Left kidney (tissue), 1 donor: ENCODE measurements at regions not wholly inside any gene's neighbourhood (a gene's known extent, or its start where the extent isn't known, plus 50 kb on each side); places are given as distances from the start of the nearest gene placed in this dataset.
"Not testable (repeated sequence)": the region's sequence is repeated elsewhere in the genome, so short reads cannot be mapped to it uniquely, and the experiment has no call there.

Source experiments
- DNase-seq: peaks from one replicate; pipeline ENCODE4 v3.0.0-alpha.2; 2013

DNA sequence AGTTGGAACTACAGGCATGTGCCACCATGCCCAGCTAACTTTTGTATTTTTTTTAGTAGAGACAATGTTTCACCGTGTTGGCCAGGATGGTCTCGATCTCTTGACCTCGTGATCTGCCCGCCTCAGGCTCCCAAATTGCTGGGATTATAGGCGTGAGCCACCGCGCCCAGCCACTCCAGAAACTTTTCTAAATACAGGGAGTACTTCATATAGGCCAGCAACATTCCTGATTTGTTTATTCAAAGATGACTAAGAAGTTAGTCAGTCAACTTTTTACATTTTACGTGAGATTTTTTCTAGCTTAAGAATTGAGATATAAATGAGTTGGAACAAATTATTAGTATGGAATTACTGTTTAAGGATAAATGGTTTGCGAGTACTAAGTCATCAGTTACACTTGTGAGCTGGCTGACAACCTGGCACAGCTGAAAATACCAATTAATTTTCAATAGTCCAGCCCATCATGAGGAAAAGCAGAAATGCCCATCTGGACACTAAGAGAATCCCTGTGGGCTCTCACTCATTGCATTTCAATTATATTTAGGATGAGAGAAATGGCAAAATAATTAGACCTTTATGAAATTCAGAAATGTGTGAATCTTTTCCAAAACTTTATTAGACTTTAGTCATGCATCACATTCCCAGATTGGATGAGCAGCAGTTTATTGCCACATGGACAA lies 430.8 kb upstream of the SPATA31A3 start:
- DNase-seq = not testable (repeated sequence)

DNA sequence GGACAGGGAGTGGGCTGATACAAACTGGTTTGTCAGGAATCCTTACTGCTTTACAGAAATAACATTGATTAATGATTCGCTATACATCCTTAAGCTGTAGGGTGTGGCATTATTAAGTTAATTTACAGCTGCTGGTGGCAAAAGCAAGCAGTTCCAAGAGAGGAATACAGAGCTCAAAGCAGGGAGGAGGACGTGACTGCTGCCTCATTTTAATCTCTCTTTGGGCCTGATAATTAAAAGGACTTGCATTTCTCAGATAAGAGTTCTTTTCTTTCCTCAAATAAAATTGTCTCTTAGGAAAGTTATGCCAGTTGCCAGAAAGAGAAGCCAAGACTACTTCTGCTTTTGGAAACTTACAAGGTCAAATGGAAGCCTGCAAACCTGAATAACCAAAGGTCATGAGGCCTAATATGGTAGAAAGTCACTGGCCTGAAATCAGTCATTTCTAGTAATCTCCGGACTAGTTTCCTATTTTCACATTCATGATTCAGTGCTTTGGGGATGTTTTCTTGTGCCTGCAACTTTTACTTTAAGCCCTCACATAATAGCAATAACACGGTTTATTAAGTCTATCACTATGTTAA lies 426.2 kb upstream of the SPATA31A3 start:
- not testable (repeated sequence) for DNase-seq

GRCh38 chr9:67417341-67417983 lies 425.1 kb upstream of the SPATA31A3 start:
- not testable (repeated sequence) for DNase-seq

GRCh38 chr9:67416639-67417038 lies 424.3 kb upstream of the SPATA31A3 start:
- not testable (repeated sequence) for DNase-seq

DNA sequence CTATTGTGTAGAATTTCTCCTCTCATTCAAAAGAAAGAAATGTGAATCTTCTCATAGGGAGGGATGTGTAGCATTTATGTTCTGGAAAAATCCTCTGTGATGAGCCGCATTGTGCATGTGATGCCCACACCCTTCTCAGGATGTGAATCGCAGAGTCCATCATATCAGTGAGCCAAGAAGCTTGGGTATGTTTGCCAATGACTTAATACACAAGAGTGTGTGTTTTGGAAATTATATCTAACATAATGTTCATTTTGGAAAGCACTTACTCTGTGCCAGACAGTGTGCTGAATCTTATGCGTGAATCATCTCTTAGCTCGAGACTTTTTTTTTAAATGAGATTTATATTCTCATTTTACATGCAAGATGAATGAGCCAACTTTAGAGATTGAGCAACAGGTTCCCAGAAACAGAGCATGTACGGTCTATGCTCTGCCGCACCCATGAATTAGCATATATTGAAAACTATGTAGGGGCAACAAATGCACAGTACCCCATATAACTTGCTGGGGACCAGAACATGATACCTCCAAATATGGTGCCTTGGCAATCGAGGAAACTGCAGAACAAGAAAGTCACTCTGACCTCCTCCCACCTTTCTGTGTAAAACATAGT lies 418.4 kb upstream of the SPATA31A3 start:
- DNase-seq = not testable (repeated sequence)

DNA sequence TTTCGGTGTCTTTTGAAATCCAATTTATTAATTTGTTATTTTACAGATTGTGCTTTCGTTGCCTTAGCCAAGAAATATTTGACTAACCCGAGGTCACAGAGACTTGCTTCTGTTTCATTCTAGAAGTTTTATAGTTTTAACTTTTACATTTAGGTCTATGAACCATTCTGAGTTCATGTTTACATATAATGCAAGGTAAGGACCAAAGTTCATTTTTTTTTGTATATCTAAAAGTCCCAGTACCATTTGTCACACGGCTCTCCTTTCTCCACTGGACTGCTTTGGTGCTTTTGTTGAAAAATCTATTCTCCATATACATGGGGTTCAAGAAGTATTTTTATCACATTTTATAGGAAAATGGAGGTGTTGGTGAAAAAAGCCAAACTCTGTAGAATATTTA lies 411.4 kb upstream of the SPATA31A3 start:
- not testable (repeated sequence) for DNase-seq

- DNase-seq = not testable (repeated sequence)
Observed at GRCh38 chr9:67397731-67398130, 405.4 kb upstream of the SPATA31A3 start.

- DNase-seq = not testable (repeated sequence)
Observed at GRCh38 chr9:67394782-67395181, 402.4 kb upstream of the SPATA31A3 start.

- DNase-seq = not testable (repeated sequence)
Observed at GRCh38 chr9:67394038-67394437, 401.7 kb upstream of the SPATA31A3 start.

DNA sequence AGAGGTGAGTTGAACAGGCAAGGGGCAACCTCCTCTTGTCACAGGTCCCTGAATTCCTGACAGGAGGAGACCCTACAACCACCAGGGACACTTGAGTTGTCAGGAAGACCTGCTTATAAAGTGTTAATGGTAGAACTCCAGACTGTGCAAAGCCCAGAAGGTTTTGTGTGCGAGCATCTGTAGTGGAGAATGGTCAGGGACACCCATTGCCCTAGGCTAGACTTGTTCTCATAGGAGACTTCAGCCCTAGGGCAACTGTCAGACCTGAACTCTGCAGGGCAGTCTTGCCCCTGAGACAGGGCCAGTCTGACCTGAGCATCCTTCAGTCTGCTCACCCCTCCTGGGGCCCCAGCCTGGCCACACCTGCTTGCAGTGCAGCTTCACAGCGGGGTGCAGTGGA lies 377.3 kb upstream of the SPATA31A3 start:
- not testable (repeated sequence) for DNase-seq

DNA sequence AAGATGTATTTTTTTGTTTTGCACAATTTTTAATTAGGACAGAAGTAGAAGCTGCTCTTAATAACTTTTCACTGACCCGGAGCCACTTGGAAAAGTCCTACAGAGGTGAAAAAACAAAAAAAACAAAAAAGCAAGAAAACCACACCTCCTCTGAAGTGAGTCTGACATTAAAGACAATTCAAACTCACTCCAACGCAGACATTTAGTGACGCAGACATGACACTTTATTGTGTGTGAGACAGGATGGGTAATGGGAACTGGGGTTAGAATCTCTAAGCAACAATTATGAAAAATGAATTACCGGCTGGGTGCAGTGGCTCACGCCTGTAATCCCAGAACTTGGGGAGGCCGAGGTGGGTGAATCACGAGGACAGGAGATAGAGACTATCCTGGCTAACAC lies 370.0 kb upstream of the SPATA31A3 start:
- DNase-seq = not testable (repeated sequence)

GRCh38 chr9:67353961-67354360 lies 361.6 kb upstream of the SPATA31A3 start:
- not testable (repeated sequence) for DNase-seq

GRCh38 chr9:67349424-67349759 lies 357.0 kb upstream of the SPATA31A3 start:
- DNase-seq = not testable (repeated sequence)

- DNase-seq = not testable (repeated sequence)
Observed at GRCh38 chr9:67348562-67349423, 356.4 kb upstream of the SPATA31A3 start.

DNA sequence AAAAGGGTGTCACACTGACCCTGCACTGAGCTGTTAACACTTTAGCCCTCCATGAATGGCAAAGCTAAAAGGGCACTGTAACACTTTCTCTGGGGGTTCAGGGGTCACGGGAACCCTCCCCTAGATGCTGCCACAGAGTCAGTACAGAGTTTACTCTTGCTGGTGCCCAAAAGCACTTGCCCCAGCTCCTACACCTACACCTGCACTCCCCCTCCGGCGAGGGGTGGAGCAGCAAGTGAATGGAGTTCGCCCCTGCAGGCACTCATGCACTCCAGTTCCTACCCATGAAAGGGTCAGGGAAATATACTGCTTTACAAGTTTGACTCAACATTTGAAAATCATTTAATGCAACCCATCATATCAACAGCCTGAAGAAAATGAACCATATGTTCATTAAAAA lies 355.7 kb upstream of the SPATA31A3 start:
- not testable (repeated sequence) for DNase-seq

DNA sequence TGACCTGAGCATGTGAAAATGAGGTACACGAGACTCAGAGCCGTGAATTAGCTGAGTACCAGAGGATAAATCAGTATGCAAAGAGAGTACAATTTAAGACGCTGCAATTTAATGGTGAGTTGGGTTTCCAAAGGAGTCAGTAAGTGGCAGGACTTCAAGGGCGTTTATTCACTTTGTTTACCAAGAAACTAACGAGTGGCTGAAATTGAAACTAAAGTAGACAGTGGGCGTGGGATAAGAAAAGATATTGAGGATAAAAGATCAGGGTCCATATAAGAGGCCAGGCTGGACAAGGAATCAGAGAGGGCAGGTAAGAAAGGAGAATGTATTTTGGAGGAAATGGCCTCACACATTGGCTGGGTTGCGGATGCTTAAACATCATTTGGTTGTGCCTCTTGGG lies 346.9 kb upstream of the SPATA31A3 start:
- DNase-seq = not testable (repeated sequence)

DNA sequence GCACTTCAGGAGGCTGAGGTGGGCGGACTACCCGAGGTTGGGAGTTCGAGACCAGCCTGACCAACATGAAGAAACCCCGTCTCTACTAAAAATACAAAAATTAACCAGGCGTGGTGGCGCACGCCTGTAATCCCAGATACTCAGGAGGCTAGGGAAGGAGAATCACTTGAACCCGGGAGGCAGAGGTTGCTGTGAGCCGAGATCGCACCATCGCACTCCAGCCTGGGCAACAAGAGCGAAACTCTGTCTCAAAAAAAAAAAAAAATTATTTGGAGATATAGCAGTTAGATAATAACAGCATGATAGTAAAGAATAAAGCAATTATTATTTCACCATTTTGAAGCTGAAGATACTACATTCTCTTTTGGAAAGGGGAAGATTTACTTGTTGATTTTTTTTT lies 345.9 kb upstream of the SPATA31A3 start:
- not testable (repeated sequence) for DNase-seq

DNA sequence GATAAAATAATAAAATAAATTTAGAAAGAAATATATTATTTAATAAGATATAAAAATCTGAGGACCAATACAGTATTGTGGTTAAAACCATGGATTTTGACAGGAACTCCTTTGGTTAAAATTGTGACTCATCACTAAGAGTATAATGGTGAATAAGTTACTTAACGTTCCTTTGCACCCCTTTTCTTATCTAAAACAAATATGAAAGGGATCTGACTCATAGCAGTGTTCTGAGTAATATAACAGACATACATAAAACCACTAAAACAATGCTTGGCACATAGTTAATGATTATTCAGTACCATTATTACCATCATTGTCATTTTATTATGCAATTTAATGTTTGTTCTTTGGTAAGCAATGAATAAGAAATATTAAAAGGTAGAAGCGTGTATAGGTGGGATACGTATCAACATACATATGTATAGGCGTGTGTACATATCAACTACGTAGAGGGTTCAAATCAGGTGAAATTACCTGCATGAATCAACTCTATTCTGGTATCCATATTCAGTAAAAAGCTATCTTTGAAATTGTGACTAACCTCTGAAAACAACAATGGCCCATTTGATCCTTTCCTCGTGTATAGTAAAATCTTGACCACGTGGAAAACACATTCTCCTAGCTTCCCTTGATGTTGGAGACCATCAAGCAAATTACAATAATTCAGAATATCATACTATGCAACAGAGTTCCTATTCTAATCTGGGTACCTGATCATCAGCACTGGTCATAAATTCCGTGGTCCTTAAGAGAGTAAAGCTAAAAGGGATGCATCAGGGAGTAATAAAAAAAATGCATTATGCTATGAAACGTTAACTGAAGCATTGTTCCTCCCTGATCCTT lies 342.6 kb upstream of the SPATA31A3 start:
- not testable (repeated sequence) for DNase-seq

DNA sequence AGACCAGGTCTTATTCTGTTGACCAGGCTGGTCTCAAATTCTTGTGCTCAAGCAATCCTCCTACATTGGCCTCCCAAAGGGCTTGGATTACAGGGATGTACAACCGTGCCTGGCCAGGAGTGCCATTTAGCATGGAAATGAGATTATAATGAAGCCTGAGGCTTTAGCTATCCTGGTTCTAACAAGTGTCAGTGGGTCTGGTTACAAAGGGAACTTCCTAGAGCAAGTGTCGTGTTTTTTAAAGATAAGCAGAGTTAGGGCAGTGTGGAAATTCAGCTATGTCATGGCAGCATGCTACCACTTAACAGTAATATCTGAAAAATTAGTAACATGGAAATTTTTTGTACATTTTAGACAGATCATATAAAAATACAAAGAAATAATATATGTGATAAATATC lies 339.3 kb upstream of the SPATA31A3 start:
- DNase-seq = not testable (repeated sequence)

- DNase-seq = not testable (repeated sequence)
Observed at GRCh38 chr9:67313409-67313808, 321.1 kb upstream of the SPATA31A3 start.

DNA sequence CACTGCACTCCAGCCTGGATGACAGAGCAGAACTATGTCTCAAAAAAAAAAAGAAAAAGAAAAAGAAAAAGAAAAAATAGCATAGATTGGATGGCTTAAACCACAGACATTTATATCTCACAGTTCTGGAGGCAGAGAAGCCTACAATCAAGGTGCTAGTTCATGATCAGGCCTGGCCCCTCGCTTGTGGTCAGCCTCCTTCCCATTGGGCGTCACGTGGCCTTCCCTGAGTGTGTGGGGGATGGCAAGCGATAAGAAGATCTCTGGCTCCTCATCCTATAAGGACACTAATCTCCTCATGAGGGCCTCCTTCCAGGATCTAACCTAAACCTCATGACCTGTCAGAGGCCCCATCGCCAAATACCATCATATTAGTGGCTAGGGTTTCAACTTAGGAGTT lies 320.2 kb upstream of the SPATA31A3 start:
- DNase-seq = not testable (repeated sequence)
